ENCODE measurements at regions not wholly inside any gene's neighbourhood (a gene's known extent, or its start where the extent isn't known, plus 50 kb on each side); places are given as distances from the start of the nearest gene placed in this dataset.

GRCh38 chr13:74839656-74840055 is 642.3 kb downstream of the TBC1D4 start:
- TF ChIP-seq CTCF (conservative IDR thresholded peaks at IDR 0.05 in 1 of 2, IDR thresholded peaks at IDR 0.05 in 1 of 2; ENCODE audit: low read depth in 1 of 2, low read length in 2 of 2) (no peak), EZH2 (IDR thresholded peaks at IDR 0.05; ENCODE audit: low read length, missing control alignments) (no peak)

Data from fibroblast of lung (primary cell).